ENCODE measurements at regions not wholly inside any gene's neighbourhood (a gene's known extent, or its start where the extent isn't known, plus 50 kb on each side); places are given as distances from the start of the nearest gene placed in this dataset.

- no peak for TF ChIP-seq CTCF (IDR thresholded peaks at IDR 0.05)
- TF ChIP-seq MXI1 (IDR thresholded peaks at IDR 0.05; ENCODE audit: low read depth, low read length) = no peak
Observed at GRCh38 chrX:20500171-20500865, 233.6 kb upstream of the RPS6KA3 start.
